ENCODE measurements at regions not wholly inside any gene's neighbourhood (a gene's known extent, or its start where the extent isn't known, plus 50 kb on each side); places are given as distances from the start of the nearest gene placed in this dataset.

DNA sequence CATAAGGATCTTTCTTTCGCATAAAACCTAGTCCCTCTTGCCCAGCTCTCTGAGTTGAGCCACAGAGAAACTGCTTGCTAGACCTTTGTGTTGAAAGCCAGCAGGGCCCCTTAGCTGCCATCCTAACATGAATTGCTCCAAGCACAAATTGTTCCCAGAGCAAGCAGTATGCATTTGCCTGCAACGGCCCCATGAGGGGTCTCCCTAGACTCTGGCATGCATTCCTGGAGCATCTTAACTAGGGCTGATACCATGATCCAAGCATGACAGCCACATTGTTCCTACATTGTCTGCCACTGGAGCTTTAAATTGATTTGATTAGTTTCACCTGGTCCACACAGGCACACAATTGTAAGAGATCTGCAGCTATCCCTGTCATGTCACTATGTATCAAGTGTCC, 428.1 kb downstream of the TAFA4 start:
- TF ChIP-seq, protein P1, sequence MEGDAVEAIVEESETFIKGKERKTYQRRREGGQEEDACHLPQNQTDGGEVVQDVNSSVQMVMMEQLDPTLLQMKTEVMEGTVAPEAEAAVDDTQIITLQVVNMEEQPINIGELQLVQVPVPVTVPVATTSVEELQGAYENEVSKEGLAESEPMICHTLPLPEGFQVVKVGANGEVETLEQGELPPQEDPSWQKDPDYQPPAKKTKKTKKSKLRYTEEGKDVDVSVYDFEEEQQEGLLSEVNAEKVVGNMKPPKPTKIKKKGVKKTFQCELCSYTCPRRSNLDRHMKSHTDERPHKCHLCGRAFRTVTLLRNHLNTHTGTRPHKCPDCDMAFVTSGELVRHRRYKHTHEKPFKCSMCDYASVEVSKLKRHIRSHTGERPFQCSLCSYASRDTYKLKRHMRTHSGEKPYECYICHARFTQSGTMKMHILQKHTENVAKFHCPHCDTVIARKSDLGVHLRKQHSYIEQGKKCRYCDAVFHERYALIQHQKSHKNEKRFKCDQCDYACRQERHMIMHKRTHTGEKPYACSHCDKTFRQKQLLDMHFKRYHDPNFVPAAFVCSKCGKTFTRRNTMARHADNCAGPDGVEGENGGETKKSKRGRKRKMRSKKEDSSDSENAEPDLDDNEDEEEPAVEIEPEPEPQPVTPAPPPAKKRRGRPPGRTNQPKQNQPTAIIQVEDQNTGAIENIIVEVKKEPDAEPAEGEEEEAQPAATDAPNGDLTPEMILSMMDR (conservative IDR thresholded peaks at IDR 0.05 in 1 of 2, IDR thresholded peaks at IDR 0.05 in 1 of 2; ENCODE audit: low read depth in 1 of 2, low read length in 2 of 2), result no peak
- TF ChIP-seq EZH2 (IDR thresholded peaks at IDR 0.05; ENCODE audit: low read length, missing control alignments), result no peak
